ENCODE measurements at regions not wholly inside any gene's neighbourhood (a gene's known extent, or its start where the extent isn't known, plus 50 kb on each side); places are given as distances from the start of the nearest gene placed in this dataset.

- peaks cover 0 to 18% (median 10%) of the 10 kb centered on the region in 4 donors for H3K9me3 ChIP-seq
- H3K4me1 ChIP-seq, result no peaks in the 10 kb centered on the region
- H3K36me3 ChIP-seq, result no peaks in the 10 kb centered on the region
- H3K27me3 ChIP-seq, result no peaks in the 10 kb centered on the region
- intact Hi-C loops (cut with DNase I; ENCODE audit: low total_unique reads), result no loop called here
- 78 to 88% (median 83%) methylated on average over 3 to 6 of the region's 6 CpGs for WGBS, 5 donors
- H3K4me3 ChIP-seq, result no peak overlapping the region
- no peak for DNase-seq
- no peak overlapping the region for H3K27ac ChIP-seq
- TF ChIP-seq POLR2AphosphoS5 (IDR thresholded peaks at IDR 0.05), result no peak
- TF ChIP-seq POLR2A (IDR thresholded peaks at IDR 0.05), result no peak
- no peak for TF ChIP-seq EP300 (IDR thresholded peaks at IDR 0.05)
- TF ChIP-seq CTCF (IDR thresholded peaks at IDR 0.05), result no peak
Observed at GRCh38 chr2:153818242-153818641, 53.5 kb upstream of the GALNT13 start.

GRCh38 chr2:153819074-153819473, 52.6 kb upstream of the GALNT13 start:
- no peaks in the 10 kb centered on the region for H3K27me3 ChIP-seq
- 70 to 100% (median 78%) methylated on average over 1 of the region's 1 CpG for WGBS, 5 donors
- intact Hi-C loops (cut with DNase I; ENCODE audit: low total_unique reads), result no loop called here

GRCh38 chr2:153819501-153819900, 52.2 kb upstream of the GALNT13 start:
- Histone ChIP-seq H3K27me3 (no peaks in the 10 kb centered on the region), H3K4me3 (no peak overlapping the region), H3K27ac (no peak overlapping the region), H3K36me3 (no peaks in the 10 kb centered on the region), H3K9me3 (peaks cover 0 to 18% (median 10%) of the 10 kb centered on the region in 4 donors), H3K4me1 (no peaks in the 10 kb centered on the region)
- intact Hi-C loops (cut with DNase I; ENCODE audit: low total_unique reads), result no loop called here
- DNase-seq, result no peak
- TF ChIP-seq POLR2A (IDR thresholded peaks at IDR 0.05), result no peak
- TF ChIP-seq POLR2AphosphoS5 (IDR thresholded peaks at IDR 0.05), result no peak
- TF ChIP-seq CTCF (IDR thresholded peaks at IDR 0.05), result no peak
- no peak for TF ChIP-seq EP300 (IDR thresholded peaks at IDR 0.05)

More at GRCh38 chr2:153819074-153819473, 52.6 kb upstream of the GALNT13 start:
- no peak for TF ChIP-seq POLR2AphosphoS5 (IDR thresholded peaks at IDR 0.05)
- TF ChIP-seq EP300 (IDR thresholded peaks at IDR 0.05), result no peak
- TF ChIP-seq POLR2A (IDR thresholded peaks at IDR 0.05), result no peak
- no peak for TF ChIP-seq CTCF (IDR thresholded peaks at IDR 0.05)
- peaks cover 0 to 18% (median 10%) of the 10 kb centered on the region in 4 donors for H3K9me3 ChIP-seq
- H3K27ac ChIP-seq, result no peak overlapping the region
- no peak overlapping the region for H3K4me3 ChIP-seq
- no peak for DNase-seq
- H3K36me3 ChIP-seq, result no peaks in the 10 kb centered on the region
- no peaks in the 10 kb centered on the region for H3K4me1 ChIP-seq
